Astrocyte (in vitro differentiated cells and primary cell): ENCODE measurements at regions not wholly inside any gene's neighbourhood (a gene's known extent, or its start where the extent isn't known, plus 50 kb on each side); places are given as distances from the start of the nearest gene placed in this dataset.

Source experiments
- DNase-seq: peaks from one replicate; pipeline ENCODE4 v3.0.0-alpha.2; 2010; ENCODE audit warnings: low read depth
- FAIRE-seq: peaks from 2 replicates; lab custom pipeline; 2011; peaks lifted over from hg19 to GRCh38; lab: Jason Lieb, UNC
- H2AFZ ChIP-seq: 2 replicates; pipeline ENCODE4 v1.6.0; 2012; ENCODE audit warnings: low read depth, low read length, inconsistent platforms
- H3K27ac ChIP-seq: 2 replicates; pipeline ENCODE4 v1.5.1; 2011; ENCODE audit warnings: low read depth, low read length, inconsistent platforms
- H3K27me3 ChIP-seq: 2 replicates; pipeline ENCODE4 v1.6.0; 2011; ENCODE audit warnings: low read length, inconsistent platforms; ENCODE audit not compliant: insufficient read depth
- H3K36me3 ChIP-seq: 2 replicates; pipeline ENCODE4 v1.5.1; 2011; ENCODE audit warnings: low read length, inconsistent platforms; ENCODE audit not compliant: insufficient read depth
- H3K4me1 ChIP-seq: 2 replicates; pipeline ENCODE4 v1.5.1; 2011; ENCODE audit warnings: low read length, inconsistent platforms; ENCODE audit not compliant: insufficient read depth
- H3K4me2 ChIP-seq: 2 replicates; pipeline ENCODE4 v1.6.0; 2012; ENCODE audit warnings: low read length, inconsistent platforms
- H3K4me3 ChIP-seq: 2 replicates; pipeline ENCODE4 v1.5.1; 2011; ENCODE audit warnings: low read depth, mild to moderate bottlenecking, low read length, inconsistent platforms; ENCODE audit not compliant: insufficient read depth
- H3K79me2 ChIP-seq: 2 replicates; pipeline ENCODE4 v1.6.0; 2012; ENCODE audit warnings: mild to moderate bottlenecking, low read length, inconsistent platforms; ENCODE audit not compliant: insufficient read depth
- H3K9ac ChIP-seq: 2 replicates; pipeline ENCODE4 v1.6.0; 2012; ENCODE audit warnings: mild to moderate bottlenecking, low read length, inconsistent platforms
- H3K9me3 ChIP-seq: 2 replicates; pipeline ENCODE4 v1.5.1; 2012; ENCODE audit warnings: low read depth, mild to moderate bottlenecking, low read length, inconsistent platforms; ENCODE audit not compliant: insufficient read depth
- H4K20me1 ChIP-seq: 2 replicates; pipeline ENCODE4 v1.6.0; 2012; ENCODE audit warnings: low read length, inconsistent platforms; ENCODE audit not compliant: insufficient read depth
- H3K27ac Mint-ChIP-seq: one replicate; pipeline ENCODE4 v1.8.0; 2021; ENCODE audit warnings: mild to moderate bottlenecking, mixed read lengths; ENCODE audit not compliant: unreplicated experiment
- H3K27me3 Mint-ChIP-seq: one replicate; pipeline ENCODE4 v1.8.0; 2021; ENCODE audit warnings: low read depth, mixed read lengths; ENCODE audit not compliant: unreplicated experiment
- H3K36me3 Mint-ChIP-seq: one replicate; pipeline ENCODE4 v1.8.0; 2021; ENCODE audit warnings: low read depth, mixed read lengths; ENCODE audit not compliant: unreplicated experiment
- H3K4me1 Mint-ChIP-seq: one replicate; pipeline ENCODE4 v1.8.0; 2021; ENCODE audit warnings: low read depth, mixed read lengths; ENCODE audit not compliant: unreplicated experiment
- H3K4me3 Mint-ChIP-seq: one replicate; pipeline ENCODE4 v1.8.0; 2021; ENCODE audit warnings: mild to moderate bottlenecking, moderate library complexity, mixed read lengths; ENCODE audit not compliant: unreplicated experiment
- H3K9me3 Mint-ChIP-seq: one replicate; pipeline ENCODE4 v1.8.0; 2021; ENCODE audit warnings: mild to moderate bottlenecking, mixed read lengths; ENCODE audit not compliant: unreplicated experiment
- CTCF ChIP-seq: IDR thresholded peaks from 2 replicates; pipeline ENCODE4 v1.5.1; 2011; ENCODE audit warnings: low read depth, mild to moderate bottlenecking, inconsistent platforms, low read length, moderate library complexity; ENCODE audit not compliant: insufficient read depth
- EZH2 ChIP-seq: IDR thresholded peaks from 2 replicates; pipeline ENCODE4 v1.6.1; 2012; ENCODE audit warnings: mild to moderate bottlenecking, low read length, inconsistent platforms; ENCODE audit not compliant: insufficient read depth

- DNase-seq, result no peak
- FAIRE-seq, result no peak
These were observed 159.5 kb upstream of the SHB start for GRCh38 chr9:38228331-38229103.

GRCh38 chr9:38227656-38228055 lies 158.6 kb upstream of the SHB start:
- TF ChIP-seq EZH2 (no peak), CTCF (no peak)
- H3K27me3 Mint-ChIP-seq, result peaks cover 7% of the 10 kb centered on the region
- H3K9me3 Mint-ChIP-seq, result peaks cover 4% of the 10 kb centered on the region
- Histone ChIP-seq H3K9ac (peak overlapping the region; percentile 23), H3K79me2 (no peaks in the 10 kb centered on the region), H2AFZ (peak overlapping the region; percentile 36), H3K27ac (peak overlapping the region; percentile 35), H3K9me3 (no peaks in the 10 kb centered on the region), H3K36me3 (no peaks in the 10 kb centered on the region), H4K20me1 (no peaks in the 10 kb centered on the region), H3K4me3 (peak overlapping the region; percentile 11), H3K4me1 (peaks cover 12% of the 10 kb centered on the region), H3K4me2 (peak overlapping the region; percentile 81), H3K27me3 (peaks cover 26% of the 10 kb centered on the region)
- FAIRE-seq, result no peak
- H3K4me1 Mint-ChIP-seq, result peaks cover 25% of the 10 kb centered on the region
- peaks cover 2% of the 10 kb centered on the region for H3K36me3 Mint-ChIP-seq
- DNase-seq, result peak; percentile 52
- no peak overlapping the region for H3K4me3 Mint-ChIP-seq
- H3K27ac Mint-ChIP-seq, result peak overlapping the region; percentile 94

More at GRCh38 chr9:38228331-38229103, 159.5 kb upstream of the SHB start:
- H3K27me3 Mint-ChIP-seq, result peaks cover 7% of the 10 kb centered on the region
- H3K9ac ChIP-seq, result no peak overlapping the region
- H2AFZ ChIP-seq, result no peak overlapping the region
- H3K4me3 ChIP-seq, result no peak overlapping the region
- no peaks in the 10 kb centered on the region for H3K9me3 ChIP-seq
- H3K4me1 ChIP-seq, result peaks cover 12% of the 10 kb centered on the region
- H4K20me1 ChIP-seq, result no peaks in the 10 kb centered on the region
- peak overlapping the region; percentile 94 for H3K27ac Mint-ChIP-seq
- H3K9me3 Mint-ChIP-seq, result peaks cover 4% of the 10 kb centered on the region
- no peaks in the 10 kb centered on the region for H3K79me2 ChIP-seq
- no peak overlapping the region for H3K27ac ChIP-seq
- H3K4me2 ChIP-seq, result no peak overlapping the region
- H3K36me3 Mint-ChIP-seq, result peaks cover 2% of the 10 kb centered on the region
- H3K36me3 ChIP-seq, result no peaks in the 10 kb centered on the region
- no peak for TF ChIP-seq CTCF
- TF ChIP-seq EZH2, result no peak
- no peak overlapping the region for H3K4me3 Mint-ChIP-seq
- H3K4me1 Mint-ChIP-seq, result peaks cover 25% of the 10 kb centered on the region
- peaks cover 26% of the 10 kb centered on the region for H3K27me3 ChIP-seq

- Mint-ChIP-seq H3K36me3 (peaks cover 3% of the 10 kb centered on the region), H3K27me3 (peaks cover 3% of the 10 kb centered on the region)
These were observed 158.1 kb upstream of the SHB start for GRCh38 chr9:38227061-38227540.

More at GRCh38 chr9:38227061-38227540, 158.1 kb upstream of the SHB start:
- H3K4me3 ChIP-seq, result peak overlapping the region; percentile 11
- H4K20me1 ChIP-seq, result no peaks in the 10 kb centered on the region
- no peak for FAIRE-seq
- H3K4me1 Mint-ChIP-seq, result peaks cover 25% of the 10 kb centered on the region
- peak overlapping the region; percentile 81 for H3K4me2 ChIP-seq
- H3K27ac ChIP-seq, result peak overlapping the region; percentile 35
- peaks cover 12% of the 10 kb centered on the region for H3K4me1 ChIP-seq
- H3K27ac Mint-ChIP-seq, result peak overlapping the region; percentile 94
- no peaks in the 10 kb centered on the region for H3K36me3 ChIP-seq
- no peaks in the 10 kb centered on the region for H3K9me3 ChIP-seq
- peaks cover 6% of the 10 kb centered on the region for H3K9me3 Mint-ChIP-seq
- H3K27me3 ChIP-seq, result peaks cover 21% of the 10 kb centered on the region
- no peaks in the 10 kb centered on the region for H3K79me2 ChIP-seq
- peak; percentile 90 for DNase-seq
- peak overlapping the region; percentile 23 for H3K9ac ChIP-seq
- H2AFZ ChIP-seq, result peak overlapping the region; percentile 36
- H3K4me3 Mint-ChIP-seq, result peak overlapping the region; percentile 73
- no peak for TF ChIP-seq CTCF
- no peak for TF ChIP-seq EZH2
